ENCODE measurements at regions not wholly inside any gene's neighbourhood (a gene's known extent, or its start where the extent isn't known, plus 50 kb on each side); places are given as distances from the start of the nearest gene placed in this dataset.

- TF ChIP-seq, protein P1, sequence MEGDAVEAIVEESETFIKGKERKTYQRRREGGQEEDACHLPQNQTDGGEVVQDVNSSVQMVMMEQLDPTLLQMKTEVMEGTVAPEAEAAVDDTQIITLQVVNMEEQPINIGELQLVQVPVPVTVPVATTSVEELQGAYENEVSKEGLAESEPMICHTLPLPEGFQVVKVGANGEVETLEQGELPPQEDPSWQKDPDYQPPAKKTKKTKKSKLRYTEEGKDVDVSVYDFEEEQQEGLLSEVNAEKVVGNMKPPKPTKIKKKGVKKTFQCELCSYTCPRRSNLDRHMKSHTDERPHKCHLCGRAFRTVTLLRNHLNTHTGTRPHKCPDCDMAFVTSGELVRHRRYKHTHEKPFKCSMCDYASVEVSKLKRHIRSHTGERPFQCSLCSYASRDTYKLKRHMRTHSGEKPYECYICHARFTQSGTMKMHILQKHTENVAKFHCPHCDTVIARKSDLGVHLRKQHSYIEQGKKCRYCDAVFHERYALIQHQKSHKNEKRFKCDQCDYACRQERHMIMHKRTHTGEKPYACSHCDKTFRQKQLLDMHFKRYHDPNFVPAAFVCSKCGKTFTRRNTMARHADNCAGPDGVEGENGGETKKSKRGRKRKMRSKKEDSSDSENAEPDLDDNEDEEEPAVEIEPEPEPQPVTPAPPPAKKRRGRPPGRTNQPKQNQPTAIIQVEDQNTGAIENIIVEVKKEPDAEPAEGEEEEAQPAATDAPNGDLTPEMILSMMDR (IDR thresholded peaks at IDR 0.05; ENCODE audit: low read depth, low read length), result no peak
- H3K4me3 ChIP-seq (replicated peaks in 1 of 2; ENCODE audit: low read depth in 2 of 2, low read length in 2 of 2), result no peak overlapping the region
- peak in 1 of 2 donors; percentile 1 for DNase-seq (ENCODE audit: low read depth in 2 of 2)
These were observed 792.3 kb upstream of the PIK3C3 start for GRCh38 chr18:41162781-41163180.

DNA sequence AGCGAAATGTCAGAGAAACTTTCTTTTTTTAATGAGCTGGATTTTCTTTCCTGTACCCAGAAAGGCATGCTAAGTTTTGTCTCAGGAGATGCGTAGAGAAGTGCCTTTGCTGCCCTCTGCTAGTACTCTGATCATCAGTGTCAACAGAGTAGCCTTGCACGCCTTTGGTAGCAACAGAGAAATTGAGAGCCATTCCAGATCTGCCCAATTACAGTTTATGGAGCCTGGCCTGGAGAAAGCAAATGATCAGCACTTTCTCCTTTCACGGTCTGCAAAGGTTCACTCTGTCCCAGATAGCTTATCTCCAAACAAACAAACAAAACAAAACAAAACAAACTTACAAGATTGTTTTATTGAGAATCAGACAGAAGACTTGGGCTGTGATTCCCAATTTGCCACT, 792.8 kb upstream of the PIK3C3 start:
- no peak for DNase-seq (ENCODE audit: low read depth in 2 of 2)
- TF ChIP-seq, protein P1 (IDR thresholded peaks at IDR 0.05; ENCODE audit: low read depth, low read length), result no peak
- no peak overlapping the region for H3K4me3 ChIP-seq (replicated peaks in 1 of 2; ENCODE audit: low read depth in 2 of 2, low read length in 2 of 2)

DNA sequence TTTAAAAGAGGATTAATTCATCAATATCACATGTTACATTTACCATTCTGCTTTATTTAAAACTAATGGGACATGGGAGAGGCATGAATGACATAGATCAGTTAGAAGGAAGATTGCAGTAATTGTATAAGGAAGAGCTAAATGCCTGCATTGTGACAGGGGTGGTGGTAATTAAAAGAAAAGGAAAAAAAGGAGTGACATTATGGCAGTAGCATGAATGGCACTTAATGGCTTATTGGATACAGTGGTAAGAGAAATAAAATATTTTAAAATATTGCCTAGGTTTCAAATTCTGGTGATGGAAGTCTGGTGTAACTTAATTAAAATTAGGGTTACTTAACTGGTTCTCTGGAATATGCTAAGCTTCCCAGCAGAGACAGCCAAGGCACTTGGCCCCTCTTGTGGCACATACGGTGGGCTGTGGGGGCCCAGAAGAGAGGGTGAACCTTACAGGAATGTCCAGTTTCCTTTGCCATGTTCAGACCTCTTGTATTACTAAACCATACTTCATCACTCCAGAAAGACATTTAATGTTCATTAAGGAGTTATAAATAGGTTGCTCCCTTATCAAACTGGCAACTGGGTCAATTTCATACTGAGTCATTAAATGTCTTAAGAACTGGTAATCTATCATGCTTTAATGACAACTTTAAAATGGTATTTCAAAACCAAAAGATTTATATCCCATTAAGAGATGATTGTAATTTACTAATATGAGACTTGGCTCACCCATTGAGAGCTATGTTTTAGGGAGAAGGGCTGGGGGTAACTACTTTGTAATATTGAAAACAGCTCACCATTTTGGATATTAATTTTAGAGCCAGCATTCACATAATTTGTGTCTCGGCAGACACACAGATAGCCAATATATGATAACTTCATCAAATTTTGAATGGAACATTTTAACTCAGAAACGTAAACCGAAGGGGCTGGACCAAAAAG, 798.9 kb upstream of the PIK3C3 start:
- no peak for DNase-seq (ENCODE audit: low read depth in 2 of 2)
- no peak overlapping the region for H3K4me3 ChIP-seq (replicated peaks in 1 of 2; ENCODE audit: low read depth in 2 of 2, low read length in 2 of 2)
- TF ChIP-seq, protein P1 (IDR thresholded peaks at IDR 0.05; ENCODE audit: low read depth, low read length), result no peak

DNA sequence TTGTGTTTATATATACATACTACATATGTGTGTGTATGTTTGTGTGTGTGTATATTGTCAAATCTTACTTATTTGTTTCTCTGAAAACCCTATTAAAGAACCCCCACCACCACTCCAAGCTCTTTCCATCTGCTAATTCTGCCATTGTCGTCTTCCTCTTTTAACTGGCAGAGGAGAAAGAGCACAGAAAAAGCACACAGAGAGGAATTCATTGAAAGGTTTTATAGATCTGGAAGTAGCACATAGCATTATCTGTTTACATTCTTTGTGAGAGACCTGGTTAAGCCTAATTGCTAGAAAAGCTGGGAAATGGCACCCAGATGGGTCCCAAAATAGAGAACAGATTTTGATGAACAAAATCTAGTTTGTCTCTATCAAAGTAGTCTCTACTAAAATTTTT, 800.0 kb upstream of the PIK3C3 start:
- DNase-seq (ENCODE audit: low read depth in 2 of 2), result no peak
- TF ChIP-seq, protein P1 (IDR thresholded peaks at IDR 0.05; ENCODE audit: low read depth, low read length), result no peak

GRCh38 chr18:41153871-41154270, 801.2 kb upstream of the PIK3C3 start:
- no peak for DNase-seq (ENCODE audit: low read depth in 2 of 2)
- TF ChIP-seq, protein P1 (IDR thresholded peaks at IDR 0.05; ENCODE audit: low read depth, low read length), result no peak
- no peak overlapping the region for H3K4me3 ChIP-seq (replicated peaks in 1 of 2; ENCODE audit: low read depth in 2 of 2, low read length in 2 of 2)

More for the DNA sequence above, 800.0 kb upstream of the PIK3C3 start:
- H3K4me3 ChIP-seq (replicated peaks in 1 of 2; ENCODE audit: low read depth in 2 of 2, low read length in 2 of 2), result no peak overlapping the region

DNA sequence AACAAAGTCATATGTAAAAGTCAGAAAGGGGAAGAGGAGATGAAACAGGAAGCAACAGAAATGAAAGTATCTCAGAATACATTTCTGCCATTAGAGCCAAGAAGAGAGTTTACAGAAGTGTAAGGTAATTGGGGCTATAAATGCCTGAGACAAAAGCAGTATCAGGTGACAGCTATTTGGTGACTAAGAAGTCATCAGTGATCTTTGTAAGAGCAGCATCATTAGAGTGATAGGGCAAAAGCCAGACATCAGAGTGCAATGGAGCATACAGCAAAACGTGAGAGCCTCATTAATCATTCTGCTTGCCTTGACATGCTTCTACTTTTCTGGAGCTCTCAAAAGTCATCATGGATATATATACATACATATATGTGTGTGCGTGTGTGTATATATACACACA, 804.7 kb upstream of the PIK3C3 start:
- TF ChIP-seq, protein P1 (IDR thresholded peaks at IDR 0.05; ENCODE audit: low read depth, low read length), result no peak
- no peak overlapping the region for H3K4me3 ChIP-seq (replicated peaks in 1 of 2; ENCODE audit: low read depth in 2 of 2, low read length in 2 of 2)
- no peak for DNase-seq (ENCODE audit: low read depth in 2 of 2)
